PC-3 (cell line): ENCODE measurements at regions not wholly inside any gene's neighbourhood (a gene's known extent, or its start where the extent isn't known, plus 50 kb on each side); places are given as distances from the start of the nearest gene placed in this dataset.

Source experiments
- ATAC-seq: fragments of 200-7000 bp; cut with Tn5 transposase; 2 replicates; pipeline ENCODE4 v1.9.1; 2020; ENCODE audit warnings: mild to moderate bottlenecking, moderate library complexity
- BruUV-seq: library from RNA; stranded (reverse); fragments of 400-500 nt; replicated peaks from 2 replicates; lab custom pipeline; 2021; lab: Mats Ljungman, UMichigan
- CTCF ChIA-PET: fragments of 300-600 bp; sonication (Branson Sonifier 250); formaldehyde crosslinking; loops from one replicate; lab custom pipeline; 2022; ENCODE audit warnings: antibody characterized with exemption; lab: Charles Lee
- POLR2A ChIA-PET: fragments of 300-600 bp; sonication (Branson Sonifier 250); formaldehyde crosslinking; loops from one replicate; lab custom pipeline; 2022; ENCODE audit warnings: antibody characterized with exemption; ENCODE audit not compliant: unreplicated experiment; lab: Charles Lee
- DNase-seq: peaks from one replicate; pipeline ENCODE4 v3.0.0-alpha.2; 2015
- H2AFZ ChIP-seq: fragments of 300-600 bp; sonication (generic); 2 replicates; pipeline ENCODE4 v1.6.0; 2016; ENCODE audit warnings: antibody characterized with exemption, low read length
- H3F3A ChIP-seq: fragments of 300-600 bp; sonication (generic); one replicate; pipeline ENCODE4 v1.6.0; 2017; ENCODE audit warnings: antibody characterized with exemption, low read length, control low read depth, mild to moderate bottlenecking; ENCODE audit not compliant: unreplicated experiment
- H3K27ac ChIP-seq: fragments of 300-600 bp; sonication (generic); 2 replicates; pipeline ENCODE4 v1.5.1; 2016; ENCODE audit warnings: mild to moderate bottlenecking, low read length
- H3K27me3 ChIP-seq: fragments of 300-600 bp; sonication (generic); 2 replicates; pipeline ENCODE4 v1.6.1; 2016; ENCODE audit warnings: low read length, mixed read lengths
- H3K36me3 ChIP-seq: fragments of 300-600 bp; sonication (generic); 2 replicates; pipeline ENCODE4 v1.6.1; 2016; ENCODE audit warnings: low read depth, mixed run types, low read length, mixed read lengths
- H3K4me1 ChIP-seq: fragments of 300-600 bp; sonication (generic); 2 replicates; pipeline ENCODE4 v1.5.1; 2016; ENCODE audit warnings: low read length; ENCODE audit not compliant: insufficient read depth
- H3K4me2 ChIP-seq: fragments of 300-600 bp; sonication (generic); 2 replicates; pipeline ENCODE4 v1.6.0; 2016; ENCODE audit warnings: low read length
- H3K4me3 ChIP-seq: fragments of 300-600 bp; sonication (generic); 2 replicates; pipeline ENCODE4 v1.5.1; 2016; ENCODE audit warnings: mild to moderate bottlenecking, low read length, mixed read lengths
- H3K79me2 ChIP-seq: fragments of 300-600 bp; sonication (generic); 2 replicates; pipeline ENCODE4 v1.6.1; 2017; ENCODE audit warnings: low read length, mixed read lengths
- H3K9ac ChIP-seq: fragments of 300-600 bp; sonication (generic); 2 replicates; pipeline ENCODE4 v1.6.0; 2016; ENCODE audit warnings: mild to moderate bottlenecking, low read length
- H3K9me2 ChIP-seq: fragments of 300-600 bp; sonication (generic); replicated peaks from 2 replicates; pipeline ENCODE4 v1.6.1; 2016; ENCODE audit warnings: mixed run types, low read length, mixed read lengths
- H3K9me3 ChIP-seq: fragments of 300-600 bp; sonication (generic); 2 replicates; pipeline ENCODE4 v1.6.1; 2016; ENCODE audit warnings: low read length, mixed read lengths
- H4K20me1 ChIP-seq: fragments of 300-600 bp; sonication (generic); 2 replicates; pipeline ENCODE4 v1.6.1; 2016; ENCODE audit warnings: low read length, mixed read lengths
- CTCF ChIP-seq: fragments of 300-600 bp; sonication (generic); conservative IDR thresholded peaks from 2 replicates; pipeline ENCODE4 v1.5.1; 2017; ENCODE audit warnings: antibody characterized with exemption, low read depth, mild to moderate bottlenecking, low read length
- EZH2 ChIP-seq: fragments of 300-600 bp; sonication (generic); IDR thresholded peaks from one replicate; pipeline ENCODE4 v1.6.1; 2017; ENCODE audit warnings: antibody characterized with exemption, mild to moderate bottlenecking, low read length; ENCODE audit not compliant: unreplicated experiment
- EZH2phosphoT487 ChIP-seq: fragments of 300-600 bp; sonication (generic); IDR thresholded peaks from 2 replicates; pipeline ENCODE4 v1.6.1; 2018; ENCODE audit warnings: mild to moderate bottlenecking, antibody characterized with exemption, low read length, borderline replicate concordance
- intact Hi-C: fragments of 100-400 bp; cut with micrococcal nuclease; formaldehyde crosslinking; loops from 2 replicates; pipeline ENCODE4 v1.9.0; 2023

- H3K4me2 ChIP-seq = no peak overlapping the region
- POLR2A ChIA-PET = no interaction called here
- CTCF ChIA-PET = no interaction called here
These were observed 234.7 kb downstream of the HRH4 start for GRCh38 chr18:24695168-24695567.

DNA sequence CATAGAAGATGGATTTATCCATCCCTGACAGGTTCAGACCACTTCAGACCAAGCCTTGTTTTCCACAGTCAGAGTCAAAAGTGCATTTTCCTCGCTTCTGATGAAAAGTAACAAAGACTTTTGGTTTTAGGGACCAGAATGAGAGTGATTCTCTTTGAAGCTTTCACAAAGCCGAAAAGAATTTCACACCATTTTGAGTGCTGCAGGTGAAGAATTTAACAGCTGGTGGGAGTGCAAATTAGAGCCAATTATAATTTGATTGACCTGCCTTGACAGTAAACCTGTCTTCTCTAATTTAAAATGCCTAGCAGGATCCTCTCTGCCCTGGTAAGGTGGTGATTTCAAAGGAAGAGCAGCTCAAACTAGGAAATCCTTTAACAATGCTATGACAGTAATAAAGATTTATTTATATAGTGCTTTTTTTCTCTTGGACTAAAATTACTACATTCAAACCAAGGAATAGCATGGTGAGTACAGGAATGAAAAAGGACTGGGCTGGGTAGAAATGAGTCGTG is 241.6 kb downstream of the HRH4 start:
- DNase-seq (no peak), ATAC-seq (no peak)
- Histone ChIP-seq H3K79me2 (no peaks in the 10 kb centered on the region), H3K4me3 (no peak overlapping the region), H2AFZ (no peak overlapping the region), H3F3A (no peaks in the 10 kb centered on the region), H3K27ac (no peak overlapping the region), H3K9ac (no peak overlapping the region), H3K4me1 (no peaks in the 10 kb centered on the region), H3K9me2 (no peaks in the 10 kb centered on the region), H3K36me3 (no peaks in the 10 kb centered on the region), H4K20me1 (no peaks in the 10 kb centered on the region), H3K27me3 (peaks cover 56% of the 10 kb centered on the region), H3K9me3 (no peaks in the 10 kb centered on the region), H3K4me2 (no peak overlapping the region)
- intact Hi-C loops = no loop called here
- TF ChIP-seq EZH2phosphoT487 (no peak), CTCF (no peak)
- no TSS peak for BruUV-seq
- CTCF ChIA-PET = no interaction called here
- POLR2A ChIA-PET = no interaction called here

More at GRCh38 chr18:24695168-24695567, 234.7 kb downstream of the HRH4 start:
- no TSS peak for BruUV-seq
- Histone ChIP-seq H3K9me3 (no peaks in the 10 kb centered on the region), H3K4me3 (no peak overlapping the region), H3K4me1 (no peaks in the 10 kb centered on the region), H3K36me3 (no peaks in the 10 kb centered on the region), H3K9ac (no peak overlapping the region), H4K20me1 (no peaks in the 10 kb centered on the region), H3K27me3 (peaks cover 29% of the 10 kb centered on the region), H2AFZ (no peak overlapping the region), H3F3A (no peaks in the 10 kb centered on the region), H3K9me2 (no peaks in the 10 kb centered on the region), H3K27ac (no peak overlapping the region), H3K79me2 (no peaks in the 10 kb centered on the region)
- TF ChIP-seq EZH2 = no peak
- TF ChIP-seq EZH2phosphoT487 = no peak
- TF ChIP-seq CTCF = no peak
- intact Hi-C loops = no loop called here
- ATAC-seq (no peak), DNase-seq (no peak)

DNA sequence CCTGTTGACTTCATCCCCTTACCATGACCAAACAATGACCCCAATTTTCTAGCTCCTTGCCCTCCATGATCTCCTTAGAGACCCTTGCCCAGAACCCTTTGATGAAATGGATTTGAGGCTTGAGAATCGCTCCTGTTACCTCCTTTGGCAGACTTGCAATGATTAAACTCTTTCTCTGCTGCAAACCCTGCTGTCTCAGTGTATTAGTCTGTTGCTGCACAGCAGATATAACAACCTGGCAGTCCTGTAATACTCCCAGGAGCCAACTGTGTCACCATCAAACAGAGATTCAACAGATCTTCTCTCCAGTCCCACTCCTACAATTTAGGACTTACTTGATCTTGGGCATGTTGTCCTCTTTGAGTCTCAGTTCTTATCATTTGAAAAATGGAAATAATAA is 242.9 kb downstream of the HRH4 start:
- Histone ChIP-seq H3K27ac (no peak overlapping the region), H3K9me2 (no peaks in the 10 kb centered on the region), H3K79me2 (no peaks in the 10 kb centered on the region), H3K9me3 (no peaks in the 10 kb centered on the region), H3K36me3 (no peaks in the 10 kb centered on the region), H3F3A (no peaks in the 10 kb centered on the region), H3K27me3 (peaks cover 46% of the 10 kb centered on the region), H4K20me1 (no peaks in the 10 kb centered on the region), H3K4me1 (no peaks in the 10 kb centered on the region), H3K4me3 (no peak overlapping the region), H3K4me2 (no peak overlapping the region), H2AFZ (no peak overlapping the region), H3K9ac (no peak overlapping the region)
- TF ChIP-seq EZH2 (no peak), CTCF (no peak), EZH2phosphoT487 (no peak)
- ChIA-PET CTCF (no interaction called here), POLR2A (no interaction called here)
- intact Hi-C loops = no loop called here
- no peak for ATAC-seq
- DNase-seq = no peak
- no TSS peak for BruUV-seq
